ENCODE measurements at regions not wholly inside any gene's neighbourhood (a gene's known extent, or its start where the extent isn't known, plus 50 kb on each side); places are given as distances from the start of the nearest gene placed in this dataset.

GRCh38 chr2:106607371-106607770 is 120.2 kb downstream of the CD8B2 start:
- Mint-ChIP-seq H3K4me3 (no peak overlapping the region), H3K4me1 (no peaks in the 10 kb centered on the region), H3K36me3 (no peaks in the 10 kb centered on the region), H3K9me3 (peaks cover 3 to 13% (median 5%) of the 10 kb centered on the region in 3 donors), H3K27me3 (no peaks in the 10 kb centered on the region), H3K27ac (no peak overlapping the region)

- Mint-ChIP-seq H3K4me3 (no peak overlapping the region), H3K4me1 (no peaks in the 10 kb centered on the region), H3K36me3 (no peaks in the 10 kb centered on the region), H3K27ac (no peak overlapping the region), H3K9me3 (peaks cover 0 to 9% (median 3%) of the 10 kb centered on the region in 3 donors), H3K27me3 (no peaks in the 10 kb centered on the region)
Observed at GRCh38 chr2:106609780-106610179, 122.6 kb downstream of the CD8B2 start.

- no peak overlapping the region for H3K4me3 Mint-ChIP-seq
- H3K27me3 Mint-ChIP-seq = no peaks in the 10 kb centered on the region
- peaks cover 0 to 6% (median 3%) of the 10 kb centered on the region in 3 donors for H3K9me3 Mint-ChIP-seq
- no peaks in the 10 kb centered on the region for H3K4me1 Mint-ChIP-seq
- no peak overlapping the region for H3K27ac Mint-ChIP-seq
- peaks cover 2% of the 10 kb centered on the region for H3K36me3 Mint-ChIP-seq
Observed at GRCh38 chr2:106614511-106615291, 127.5 kb downstream of the CD8B2 start.

GRCh38 chr2:106618614-106619013 is 131.4 kb downstream of the CD8B2 start:
- Mint-ChIP-seq H3K27ac (no peak overlapping the region), H3K36me3 (peaks cover 2% of the 10 kb centered on the region), H3K9me3 (peaks cover 0 to 4% (median 3%) of the 10 kb centered on the region in 3 donors), H3K27me3 (no peaks in the 10 kb centered on the region), H3K4me3 (no peak overlapping the region), H3K4me1 (no peaks in the 10 kb centered on the region)

- Mint-ChIP-seq H3K27me3 (no peaks in the 10 kb centered on the region), H3K36me3 (no peaks in the 10 kb centered on the region), H3K9me3 (peaks cover 0 to 6% (median 5%) of the 10 kb centered on the region in 3 donors), H3K4me3 (no peak overlapping the region), H3K27ac (no peak overlapping the region), H3K4me1 (no peaks in the 10 kb centered on the region)
Observed at GRCh38 chr2:106623456-106623855, 136.3 kb downstream of the CD8B2 start.

- Mint-ChIP-seq H3K9me3 (peaks cover 1 to 8% (median 5%) of the 10 kb centered on the region in 3 donors), H3K4me3 (no peak overlapping the region), H3K4me1 (no peaks in the 10 kb centered on the region), H3K36me3 (no peaks in the 10 kb centered on the region), H3K27me3 (no peaks in the 10 kb centered on the region), H3K27ac (no peak overlapping the region)
Observed at GRCh38 chr2:106624787-106625380, 137.7 kb downstream of the CD8B2 start.

- no peak overlapping the region for H3K27ac Mint-ChIP-seq
- H3K4me3 Mint-ChIP-seq = no peak overlapping the region
- peaks cover 1 to 8% (median 5%) of the 10 kb centered on the region in 3 donors for H3K9me3 Mint-ChIP-seq
- no peaks in the 10 kb centered on the region for H3K36me3 Mint-ChIP-seq
- peaks cover 4% of the 10 kb centered on the region for H3K27me3 Mint-ChIP-seq
- no peaks in the 10 kb centered on the region for H3K4me1 Mint-ChIP-seq
Observed at GRCh38 chr2:106628377-106628776, 141.2 kb downstream of the CD8B2 start.

- H3K27me3 Mint-ChIP-seq = peaks cover 4% of the 10 kb centered on the region
- H3K4me1 Mint-ChIP-seq = no peaks in the 10 kb centered on the region
- peaks cover 1 to 8% (median 5%) of the 10 kb centered on the region in 3 donors for H3K9me3 Mint-ChIP-seq
- H3K4me3 Mint-ChIP-seq = no peak overlapping the region
- no peak overlapping the region for H3K27ac Mint-ChIP-seq
- no peaks in the 10 kb centered on the region for H3K36me3 Mint-ChIP-seq
Observed at GRCh38 chr2:106629981-106630380, 142.8 kb downstream of the CD8B2 start.

GRCh38 chr2:106631281-106631680 is 144.1 kb downstream of the CD8B2 start:
- H3K27me3 Mint-ChIP-seq = peaks cover 4% of the 10 kb centered on the region
- H3K9me3 Mint-ChIP-seq = peaks cover 1 to 8% (median 5%) of the 10 kb centered on the region in 3 donors
- H3K4me1 Mint-ChIP-seq = no peaks in the 10 kb centered on the region
- no peak overlapping the region for H3K4me3 Mint-ChIP-seq
- H3K36me3 Mint-ChIP-seq = no peaks in the 10 kb centered on the region
- H3K27ac Mint-ChIP-seq = no peak overlapping the region

GRCh38 chr2:106638043-106638442 is 150.9 kb downstream of the CD8B2 start:
- Mint-ChIP-seq H3K4me1 (no peaks in the 10 kb centered on the region), H3K27me3 (no peaks in the 10 kb centered on the region), H3K9me3 (no peaks in the 10 kb centered on the region), H3K27ac (no peak overlapping the region), H3K4me3 (no peak overlapping the region), H3K36me3 (no peaks in the 10 kb centered on the region)

- Mint-ChIP-seq H3K36me3 (no peaks in the 10 kb centered on the region), H3K4me3 (no peak overlapping the region), H3K27me3 (no peaks in the 10 kb centered on the region), H3K27ac (no peak overlapping the region), H3K4me1 (no peaks in the 10 kb centered on the region), H3K9me3 (no peaks in the 10 kb centered on the region)
Observed at GRCh38 chr2:106638580-106638979, 151.4 kb downstream of the CD8B2 start.

GRCh38 chr2:106642679-106643078 is 155.5 kb downstream of the CD8B2 start:
- Mint-ChIP-seq H3K36me3 (no peaks in the 10 kb centered on the region), H3K4me1 (no peaks in the 10 kb centered on the region), H3K27me3 (no peaks in the 10 kb centered on the region), H3K4me3 (no peak overlapping the region), H3K27ac (no peak overlapping the region), H3K9me3 (no peaks in the 10 kb centered on the region)

- no peak overlapping the region for H3K4me3 Mint-ChIP-seq
- H3K27ac Mint-ChIP-seq = no peak overlapping the region
- H3K4me1 Mint-ChIP-seq = no peaks in the 10 kb centered on the region
- H3K9me3 Mint-ChIP-seq = no peaks in the 10 kb centered on the region
- H3K36me3 Mint-ChIP-seq = no peaks in the 10 kb centered on the region
- H3K27me3 Mint-ChIP-seq = no peaks in the 10 kb centered on the region
Observed at GRCh38 chr2:106644623-106645022, 157.5 kb downstream of the CD8B2 start.

- no peaks in the 10 kb centered on the region for H3K36me3 Mint-ChIP-seq
- H3K9me3 Mint-ChIP-seq = no peaks in the 10 kb centered on the region
- no peaks in the 10 kb centered on the region for H3K4me1 Mint-ChIP-seq
- H3K27ac Mint-ChIP-seq = no peak overlapping the region
- no peaks in the 10 kb centered on the region for H3K27me3 Mint-ChIP-seq
- H3K4me3 Mint-ChIP-seq = no peak overlapping the region
Observed at GRCh38 chr2:106646605-106647004, 159.4 kb downstream of the CD8B2 start.

GRCh38 chr2:106649306-106649705 is 162.1 kb downstream of the CD8B2 start:
- Mint-ChIP-seq H3K4me3 (no peak overlapping the region), H3K4me1 (no peaks in the 10 kb centered on the region), H3K27ac (no peak overlapping the region), H3K9me3 (no peaks in the 10 kb centered on the region), H3K36me3 (no peaks in the 10 kb centered on the region), H3K27me3 (no peaks in the 10 kb centered on the region)

- no peaks in the 10 kb centered on the region for H3K4me1 Mint-ChIP-seq
- peaks cover 4 to 9% (median 5%) of the 10 kb centered on the region in 3 donors for H3K9me3 Mint-ChIP-seq
- H3K27ac Mint-ChIP-seq = no peak overlapping the region
- H3K36me3 Mint-ChIP-seq = no peaks in the 10 kb centered on the region
- no peaks in the 10 kb centered on the region for H3K27me3 Mint-ChIP-seq
- no peak overlapping the region for H3K4me3 Mint-ChIP-seq
Observed at GRCh38 chr2:106653465-106653864, 166.3 kb downstream of the CD8B2 start.

All from IgD-negative memory B cell (primary cell).